ENCODE measurements at regions not wholly inside any gene's neighbourhood (a gene's known extent, or its start where the extent isn't known, plus 50 kb on each side); places are given as distances from the start of the nearest gene placed in this dataset.
A peak's percentile ranks its signal among the peaks of the same experiment; 100 is the strongest.

DNA sequence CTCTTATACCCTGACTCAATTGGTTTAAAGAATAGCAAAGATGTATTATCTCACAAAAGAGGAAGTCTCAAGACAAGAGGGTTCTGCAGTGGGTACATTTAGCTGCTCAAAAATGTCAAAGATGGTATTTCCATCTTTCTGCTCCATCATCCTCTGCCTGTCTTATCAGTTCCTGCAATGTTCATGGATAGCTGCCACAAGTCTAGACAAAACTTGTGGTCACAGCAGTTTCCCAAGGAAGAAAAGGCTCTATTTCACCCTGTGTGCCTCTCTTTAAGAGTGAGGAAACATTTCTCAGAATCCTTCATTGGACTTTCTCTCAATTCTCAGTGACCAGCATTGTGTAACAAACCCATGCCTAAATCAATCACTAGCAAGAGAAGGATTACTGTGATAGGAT is 634.2 kb upstream of the AUTS2 start:
- no peak overlapping the region for H3K4me3 ChIP-seq (ENCODE audit: insufficient read depth, low read depth, low read length)
- H3K79me2 ChIP-seq (ENCODE audit: insufficient read depth, low read length) = no peaks in the 10 kb centered on the region
- peak overlapping the region; percentile 41 for H3K4me2 ChIP-seq (ENCODE audit: low read length)
- H3K9ac ChIP-seq (ENCODE audit: low read length) = peak overlapping the region; percentile 18
- H3K27me3 ChIP-seq (ENCODE audit: insufficient read depth, low read length) = no peaks in the 10 kb centered on the region
- H3K4me1 ChIP-seq (ENCODE audit: insufficient read depth, low read length) = peaks cover 12% of the 10 kb centered on the region
- Mint-ChIP-seq H3K9me3 (ENCODE audit: unreplicated experiment) (peaks cover under 1% of the 10 kb centered on the region), H3K4me3 (ENCODE audit: unreplicated experiment) (no peak overlapping the region), H3K27me3 (ENCODE audit: low read depth, unreplicated experiment) (no peaks in the 10 kb centered on the region), H3K36me3 (ENCODE audit: low read depth, unreplicated experiment) (no peaks in the 10 kb centered on the region), H3K27ac (ENCODE audit: unreplicated experiment) (no peak overlapping the region), H3K4me1 (ENCODE audit: low read depth, unreplicated experiment) (no peaks in the 10 kb centered on the region)
- DNase-seq (ENCODE audit: low read depth) (peak; percentile 80), FAIRE-seq (no peak)
- no peaks in the 10 kb centered on the region for H4K20me1 ChIP-seq (ENCODE audit: insufficient read depth, low read length)
- TF ChIP-seq EZH2 (IDR thresholded peaks at IDR 0.05; ENCODE audit: insufficient read depth, low read length) = no peak
- no peak for TF ChIP-seq CTCF (IDR thresholded peaks at IDR 0.05; ENCODE audit: insufficient read depth, low read depth, low read length)
- no peak overlapping the region for H2AFZ ChIP-seq (ENCODE audit: low read depth, low read length)
- H3K27ac ChIP-seq (ENCODE audit: low read depth, low read length) = peak overlapping the region; percentile 55
- peaks cover 7% of the 10 kb centered on the region for H3K9me3 ChIP-seq (ENCODE audit: insufficient read depth, low read depth, low read length)
- no peaks in the 10 kb centered on the region for H3K36me3 ChIP-seq (ENCODE audit: insufficient read depth, low read length)

DNA sequence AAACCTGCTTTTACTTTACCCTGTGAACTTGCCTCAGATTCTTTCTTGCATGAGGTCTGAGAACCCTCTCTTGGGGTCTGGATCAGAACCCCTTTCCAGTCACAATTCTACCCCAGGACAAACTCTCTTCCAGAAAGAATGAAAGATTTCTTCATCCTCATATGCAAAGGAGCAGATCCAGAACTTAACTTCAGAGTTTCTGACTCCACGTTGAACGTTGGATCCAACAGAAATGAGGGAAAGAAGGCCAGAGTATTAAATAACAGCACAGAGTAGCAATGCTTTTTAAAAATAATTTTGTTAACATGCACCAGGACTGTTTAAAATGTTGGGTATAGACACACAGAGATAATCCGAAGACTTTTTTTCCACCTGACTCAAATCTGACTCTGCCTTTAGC is 632.9 kb upstream of the AUTS2 start:
- no peak overlapping the region for H3K4me3 ChIP-seq (ENCODE audit: insufficient read depth, low read depth, low read length)
- no peak overlapping the region for H3K27ac ChIP-seq (ENCODE audit: low read depth, low read length)
- H3K9ac ChIP-seq (ENCODE audit: low read length) = no peak overlapping the region
- Mint-ChIP-seq H3K27ac (ENCODE audit: unreplicated experiment) (no peak overlapping the region), H3K4me3 (ENCODE audit: unreplicated experiment) (no peak overlapping the region), H3K27me3 (ENCODE audit: low read depth, unreplicated experiment) (no peaks in the 10 kb centered on the region), H3K9me3 (ENCODE audit: unreplicated experiment) (peaks cover 5% of the 10 kb centered on the region), H3K36me3 (ENCODE audit: low read depth, unreplicated experiment) (no peaks in the 10 kb centered on the region), H3K4me1 (ENCODE audit: low read depth, unreplicated experiment) (no peaks in the 10 kb centered on the region)
- peaks cover 12% of the 10 kb centered on the region for H3K4me1 ChIP-seq (ENCODE audit: insufficient read depth, low read length)
- no peaks in the 10 kb centered on the region for H4K20me1 ChIP-seq (ENCODE audit: insufficient read depth, low read length)
- no peak for DNase-seq (ENCODE audit: low read depth)
- no peak overlapping the region for H3K4me2 ChIP-seq (ENCODE audit: low read length)
- no peaks in the 10 kb centered on the region for H3K36me3 ChIP-seq (ENCODE audit: insufficient read depth, low read length)
- TF ChIP-seq EZH2 (IDR thresholded peaks at IDR 0.05; ENCODE audit: insufficient read depth, low read length) = no peak
- TF ChIP-seq CTCF (IDR thresholded peaks at IDR 0.05; ENCODE audit: insufficient read depth, low read depth, low read length) = no peak
- no peak for FAIRE-seq
- no peak overlapping the region for H2AFZ ChIP-seq (ENCODE audit: low read depth, low read length)
- H3K27me3 ChIP-seq (ENCODE audit: insufficient read depth, low read length) = no peaks in the 10 kb centered on the region
- H3K79me2 ChIP-seq (ENCODE audit: insufficient read depth, low read length) = no peaks in the 10 kb centered on the region
- peaks cover 8% of the 10 kb centered on the region for H3K9me3 ChIP-seq (ENCODE audit: insufficient read depth, low read depth, low read length)

DNA sequence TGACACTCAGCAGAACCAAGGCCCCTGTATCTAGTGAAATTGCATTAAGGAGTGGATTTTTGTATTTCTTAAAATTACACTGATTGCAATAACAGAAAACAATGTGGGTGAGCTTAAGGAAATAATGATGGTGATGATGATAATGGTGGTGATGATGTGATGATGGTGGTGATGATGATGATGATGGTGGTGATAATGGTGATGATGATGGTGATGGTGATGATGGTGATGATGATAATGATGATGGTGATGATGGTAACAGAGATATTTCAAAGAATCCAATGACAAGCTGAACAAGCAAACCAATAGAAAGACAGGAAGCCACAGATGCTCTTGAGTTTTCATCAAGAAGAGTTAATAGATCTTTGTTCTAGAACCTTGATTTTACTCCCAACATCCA is 630.7 kb upstream of the AUTS2 start:
- no peak overlapping the region for H2AFZ ChIP-seq (ENCODE audit: low read depth, low read length)
- H3K9me3 ChIP-seq (ENCODE audit: insufficient read depth, low read depth, low read length) = peaks cover 5% of the 10 kb centered on the region
- no peak overlapping the region for H3K27ac ChIP-seq (ENCODE audit: low read depth, low read length)
- peaks cover 9% of the 10 kb centered on the region for H3K9me3 Mint-ChIP-seq (ENCODE audit: unreplicated experiment)
- peaks cover 12% of the 10 kb centered on the region for H3K4me1 ChIP-seq (ENCODE audit: insufficient read depth, low read length)
- DNase-seq (ENCODE audit: low read depth) = no peak
- no peaks in the 10 kb centered on the region for H3K27me3 ChIP-seq (ENCODE audit: insufficient read depth, low read length)
- no peaks in the 10 kb centered on the region for H3K36me3 ChIP-seq (ENCODE audit: insufficient read depth, low read length)
- no peaks in the 10 kb centered on the region for H3K4me1 Mint-ChIP-seq (ENCODE audit: low read depth, unreplicated experiment)
- no peaks in the 10 kb centered on the region for H4K20me1 ChIP-seq (ENCODE audit: insufficient read depth, low read length)
- H3K36me3 Mint-ChIP-seq (ENCODE audit: low read depth, unreplicated experiment) = no peaks in the 10 kb centered on the region
- H3K27me3 Mint-ChIP-seq (ENCODE audit: low read depth, unreplicated experiment) = no peaks in the 10 kb centered on the region
- H3K79me2 ChIP-seq (ENCODE audit: insufficient read depth, low read length) = no peaks in the 10 kb centered on the region
- H3K4me2 ChIP-seq (ENCODE audit: low read length) = no peak overlapping the region
- no peak overlapping the region for H3K27ac Mint-ChIP-seq (ENCODE audit: unreplicated experiment)
- no peak overlapping the region for H3K4me3 ChIP-seq (ENCODE audit: insufficient read depth, low read depth, low read length)
- no peak overlapping the region for H3K4me3 Mint-ChIP-seq (ENCODE audit: unreplicated experiment)
- no peak overlapping the region for H3K9ac ChIP-seq (ENCODE audit: low read length)
- no peak for TF ChIP-seq EZH2 (IDR thresholded peaks at IDR 0.05; ENCODE audit: insufficient read depth, low read length)
- TF ChIP-seq CTCF (IDR thresholded peaks at IDR 0.05; ENCODE audit: insufficient read depth, low read depth, low read length) = no peak
- FAIRE-seq = peak; percentile 93

Data from astrocyte (in vitro differentiated cells and primary cell).